GM12878 (cell line): ENCODE measurements at regions not wholly inside any gene's neighbourhood (a gene's known extent, or its start where the extent isn't known, plus 50 kb on each side); places are given as distances from the start of the nearest gene placed in this dataset.

Experiments
- ATAC-seq: fragments of 200-7000 bp; cut with Tn5 transposase; 3 replicates; pipeline ENCODE4 v1.9.1; 2020; ENCODE audit warnings: mild to moderate bottlenecking, moderate library complexity
- BruUV-seq: library from RNA; stranded (reverse); fragments of 400-500 nt; replicated peaks from 2 replicates; lab custom pipeline; 2021; lab: Mats Ljungman, UMichigan
- CTCF ChIA-PET: fragments of 300-600 bp; sonication (Branson Sonifier 250); formaldehyde crosslinking; extraction: SDS; loops from one replicate; lab custom pipeline; 2021; ENCODE audit warnings: inconsistent platforms; lab: Yijun Ruan, JAX
- POLR2A ChIA-PET: fragments of 350-600 bp; formaldehyde crosslinking; extraction: SDS; loops from one replicate; lab custom pipeline; 2021; ENCODE audit warnings: inconsistent platforms; lab: Charles Lee
- RAD21 ChIA-PET: fragments of 300-600 bp; sonication (Branson Sonifier 250); formaldehyde crosslinking; loops from one replicate; lab custom pipeline; 2023; ENCODE audit warnings: antibody characterized with exemption; ENCODE audit not compliant: unreplicated experiment; lab: Charles Lee
- SMC1A ChIA-PET: fragments of 300-600 bp; sonication (Branson Sonifier 250); formaldehyde crosslinking; loops from one replicate; lab custom pipeline; 2023; ENCODE audit not compliant: unreplicated experiment, uncharacterized antibody; lab: Charles Lee
- DNase-seq: peaks from one replicate; pipeline ENCODE4 v3.0.0-alpha.2; 2011; ENCODE audit warnings: low read depth, low spot score
- FAIRE-seq: peaks from 3 replicates; lab custom pipeline; 2011; peaks lifted over from hg19 to GRCh38; lab: Jason Lieb, UNC
- H2AFZ ChIP-seq: 2 replicates; pipeline ENCODE4 v1.6.0; 2011; ENCODE audit warnings: low read depth, low read length, control low read depth; ENCODE audit not compliant: control insufficient read depth
- H3K27ac ChIP-seq: 2 replicates; pipeline ENCODE4 v1.5.1; 2011; ENCODE audit warnings: control low read depth; ENCODE audit not compliant: control insufficient read depth, insufficient read depth
- H3K27me3 ChIP-seq, 2 experiments: replicated peaks in 1 of 2; 2 replicates each; pipeline versions ENCODE4 v1.6.0 to v1.6.1; 2011; ENCODE audit warnings: low read length in 1 of 2; ENCODE audit not compliant: control insufficient read depth in 2 of 2, insufficient read depth in 2 of 2
- H3K36me3 ChIP-seq, 2 experiments: 2 replicates each; pipeline ENCODE4 v1.5.1; 2011; ENCODE audit warnings: low read length in 1 of 2; ENCODE audit not compliant: control insufficient read depth in 2 of 2, insufficient read depth in 2 of 2
- H3K4me1 ChIP-seq: 2 replicates; pipeline ENCODE4 v1.6.1; 2011; ENCODE audit warnings: mild to moderate bottlenecking, low read length, moderate library complexity, mixed read lengths; ENCODE audit not compliant: control insufficient read depth, insufficient read depth
- H3K4me2 ChIP-seq: 2 replicates; pipeline ENCODE4 v1.6.0; 2011; ENCODE audit warnings: control low read depth; ENCODE audit not compliant: control insufficient read depth, insufficient read depth
- H3K4me3 ChIP-seq: fragments of 200-600 bp; sonication (generic); 2 replicates; pipeline ENCODE4 v1.5.1; 2016
- H3K79me2 ChIP-seq: 2 replicates; pipeline ENCODE4 v1.6.0; 2011; ENCODE audit warnings: low read length; ENCODE audit not compliant: control insufficient read depth, insufficient read depth
- H3K9ac ChIP-seq: 2 replicates; pipeline ENCODE4 v1.8.0; 2011; ENCODE audit warnings: low read length, control low read depth, mixed read lengths; ENCODE audit not compliant: control insufficient read depth, insufficient read depth
- H3K9me3 ChIP-seq: replicated peaks from 3 replicates; pipeline ENCODE4 v1.5.1; 2011; ENCODE audit warnings: mild to moderate bottlenecking, low read length; ENCODE audit not compliant: control insufficient read depth, insufficient read depth
- H4K20me1 ChIP-seq: 2 replicates; pipeline ENCODE4 v1.6.0; 2011; ENCODE audit not compliant: control insufficient read depth, insufficient read depth
- CBX5 ChIP-seq: sonication (generic); IDR thresholded peaks from 2 replicates; pipeline ENCODE4 v1.6.1; 2016; ENCODE audit warnings: low read depth, moderate library complexity, mild to moderate bottlenecking, inconsistent platforms
- CHD1 ChIP-seq: IDR thresholded peaks from 2 replicates; pipeline ENCODE4 v1.6.1; 2012; ENCODE audit warnings: low read depth, low read length, improper control_type of control experiment
- CREM ChIP-seq: IDR thresholded peaks from 2 replicates; pipeline ENCODE4 v1.6.1; 2014; ENCODE audit warnings: antibody characterized with exemption, low read depth
- DPF2 ChIP-seq: fragments of 450-650 bp; IDR thresholded peaks from 2 replicates; pipeline ENCODE4 v1.6.1; 2017; ENCODE audit warnings: mild to moderate bottlenecking
- EZH2 ChIP-seq: IDR thresholded peaks from 2 replicates; pipeline ENCODE4 v1.6.1; 2012; ENCODE audit warnings: low read depth, mild to moderate bottlenecking, control low read depth, inconsistent platforms, low read length, borderline replicate concordance; ENCODE audit not compliant: control insufficient read depth
- FOXK2 ChIP-seq: fragments of 450-650 bp; IDR thresholded peaks from 2 replicates; pipeline ENCODE4 v1.6.1; 2017; ENCODE audit warnings: mild to moderate bottlenecking, moderate library complexity
- KLF5 ChIP-seq: fragments of 450-650 bp; IDR thresholded peaks from 2 replicates; pipeline ENCODE4 v1.6.1; 2014; ENCODE audit warnings: mild to moderate bottlenecking; ENCODE audit not compliant: partially characterized antibody
- MEF2A ChIP-seq: IDR thresholded peaks from 2 replicates; pipeline ENCODE4 v1.6.1; 2011; ENCODE audit warnings: low read depth, mild to moderate bottlenecking, low read length, moderate library complexity; ENCODE audit not compliant: insufficient read depth
- PML ChIP-seq: IDR thresholded peaks from 2 replicates; pipeline ENCODE4 v1.6.1; 2012; ENCODE audit warnings: low read length, inconsistent platforms
- RBBP5 ChIP-seq: fragments of 200-600 bp; sonication (generic); conservative IDR thresholded peaks from 2 replicates; pipeline ENCODE4 v1.6.1; 2016
- STAT1 ChIP-seq: fragments of 450-650 bp; conservative IDR thresholded peaks from 2 replicates; pipeline ENCODE4 v1.6.1; 2014; ENCODE audit warnings: antibody characterized with exemption, mild to moderate bottlenecking
- STAT3 ChIP-seq: IDR thresholded peaks from 2 replicates; pipeline ENCODE4 v1.6.1; 2011; ENCODE audit warnings: low read depth, low read length, improper control_type of control experiment
- SUPT20H ChIP-seq: IDR thresholded peaks from 2 replicates; pipeline ENCODE4 v1.6.1; 2011; ENCODE audit warnings: low read depth, mild to moderate bottlenecking, low read length, moderate library complexity, borderline replicate concordance; ENCODE audit not compliant: control insufficient read depth
- TARDBP ChIP-seq: IDR thresholded peaks from 2 replicates; pipeline ENCODE4 v1.6.1; 2016; ENCODE audit warnings: borderline replicate concordance
- TBL1XR1 ChIP-seq: IDR thresholded peaks from 2 replicates; pipeline ENCODE4 v1.6.1; 2012; ENCODE audit warnings: low read depth, low read length, improper control_type of control experiment
- ZBTB33 ChIP-seq: fragments of 450-650 bp; IDR thresholded peaks from 2 replicates; pipeline ENCODE4 v1.6.1; 2017; ENCODE audit warnings: mild to moderate bottlenecking
- WGBS: methylation state at CpG from one replicate; pipeline ENCODE4 v1.1.6; 2016; ENCODE audit warnings: low lambda C conversion rate; ENCODE audit not compliant: insufficient replicate concordance, insufficient coverage; ENCODE audit errors: missing lambda C conversion rate; 5-methylcytosine and 5-hydroxymethylcytosine counted together
- in situ Hi-C: fragments of 300-500 bp; cut with MboI; formaldehyde crosslinking; loops from 9 replicates; pipeline ENCODE4 v1.14.3; 2018; ENCODE audit warnings: mixed read lengths
- intact Hi-C: fragments of 100-400 bp; cut with micrococcal nuclease; formaldehyde crosslinking; loops from one replicate; pipeline ENCODE4 v1.14.2; 2022; ENCODE audit not compliant: unreplicated experiment
- TF ChIP-seq, protein P1 (sequence below): IDR thresholded peaks from 2 replicates; pipeline ENCODE4 v1.6.1; 2011; ENCODE audit warnings: low read depth, mild to moderate bottlenecking, low read length, moderate library complexity, borderline replicate concordance; ENCODE audit errors: extremely low read depth
- TF ChIP-seq, protein P2 (sequence below): fragments of 150-350 bp; IDR thresholded peaks from 2 replicates; pipeline ENCODE4 v1.6.1; 2014; ENCODE audit warnings: mild to moderate bottlenecking, low read depth, low read length
- TF ChIP-seq, protein P3 (sequence below): fragments of 450-650 bp; formaldehyde crosslinking; IDR thresholded peaks from 2 replicates; pipeline ENCODE4 v1.5.0; 2022; ENCODE audit warnings: mild to moderate bottlenecking, missing genetic modification characterization

DNA sequence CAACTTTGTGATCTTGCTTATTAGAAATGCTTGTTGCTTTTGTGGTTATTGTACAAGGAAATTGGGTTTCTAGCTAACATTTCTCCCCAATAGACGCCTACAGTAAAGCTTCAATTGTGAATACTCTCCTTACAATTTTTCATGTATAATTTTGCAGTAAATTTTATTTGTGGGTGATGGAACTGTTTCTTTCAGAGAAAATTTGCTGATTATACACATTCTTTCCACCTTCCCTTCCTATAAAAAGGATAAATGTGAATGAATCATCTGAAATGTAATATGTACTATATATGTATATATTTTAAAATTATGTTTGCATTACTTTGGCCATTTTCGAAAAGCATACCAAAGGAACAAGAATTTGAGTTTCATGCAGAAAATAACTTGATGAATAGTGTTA is 162.7 kb upstream of the CRBN start:
- Histone ChIP-seq H3K4me2 (no peak overlapping the region), H3K9ac (no peak overlapping the region), H3K4me1 (no peaks in the 10 kb centered on the region), H3K36me3 (no peaks in the 10 kb centered on the region), H4K20me1 (no peaks in the 10 kb centered on the region), H3K27ac (no peak overlapping the region), H2AFZ (no peak overlapping the region), H3K4me3 (no peak overlapping the region)
- no peak for FAIRE-seq
- ChIA-PET RAD21 (no interaction called here), CTCF (no interaction called here), POLR2A (no interaction called here)
- no peak for ATAC-seq
- BruUV-seq: no TSS peak
- intact Hi-C loops: no loop called here
- no peak for TF ChIP-seq STAT1
- TF ChIP-seq MEF2A: no peak
- TF ChIP-seq EZH2: no peak
- TF ChIP-seq CBX5: no peak
- no peak for TF ChIP-seq CREM
- TF ChIP-seq, protein P1, sequence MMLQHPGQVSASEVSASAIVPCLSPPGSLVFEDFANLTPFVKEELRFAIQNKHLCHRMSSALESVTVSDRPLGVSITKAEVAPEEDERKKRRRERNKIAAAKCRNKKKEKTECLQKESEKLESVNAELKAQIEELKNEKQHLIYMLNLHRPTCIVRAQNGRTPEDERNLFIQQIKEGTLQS: no peak
- no peak for TF ChIP-seq ZBTB33
- TF ChIP-seq, protein P2, sequence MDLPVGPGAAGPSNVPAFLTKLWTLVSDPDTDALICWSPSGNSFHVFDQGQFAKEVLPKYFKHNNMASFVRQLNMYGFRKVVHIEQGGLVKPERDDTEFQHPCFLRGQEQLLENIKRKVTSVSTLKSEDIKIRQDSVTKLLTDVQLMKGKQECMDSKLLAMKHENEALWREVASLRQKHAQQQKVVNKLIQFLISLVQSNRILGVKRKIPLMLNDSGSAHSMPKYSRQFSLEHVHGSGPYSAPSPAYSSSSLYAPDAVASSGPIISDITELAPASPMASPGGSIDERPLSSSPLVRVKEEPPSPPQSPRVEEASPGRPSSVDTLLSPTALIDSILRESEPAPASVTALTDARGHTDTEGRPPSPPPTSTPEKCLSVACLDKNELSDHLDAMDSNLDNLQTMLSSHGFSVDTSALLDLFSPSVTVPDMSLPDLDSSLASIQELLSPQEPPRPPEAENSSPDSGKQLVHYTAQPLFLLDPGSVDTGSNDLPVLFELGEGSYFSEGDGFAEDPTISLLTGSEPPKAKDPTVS: no peak
- TF ChIP-seq RBBP5: no peak
- no peak for TF ChIP-seq TARDBP
- no peak for TF ChIP-seq PML
- no peak for TF ChIP-seq FOXK2
- no peak for TF ChIP-seq STAT3
- TF ChIP-seq KLF5: no peak
- no peak for TF ChIP-seq DPF2
- TF ChIP-seq, protein P3, sequence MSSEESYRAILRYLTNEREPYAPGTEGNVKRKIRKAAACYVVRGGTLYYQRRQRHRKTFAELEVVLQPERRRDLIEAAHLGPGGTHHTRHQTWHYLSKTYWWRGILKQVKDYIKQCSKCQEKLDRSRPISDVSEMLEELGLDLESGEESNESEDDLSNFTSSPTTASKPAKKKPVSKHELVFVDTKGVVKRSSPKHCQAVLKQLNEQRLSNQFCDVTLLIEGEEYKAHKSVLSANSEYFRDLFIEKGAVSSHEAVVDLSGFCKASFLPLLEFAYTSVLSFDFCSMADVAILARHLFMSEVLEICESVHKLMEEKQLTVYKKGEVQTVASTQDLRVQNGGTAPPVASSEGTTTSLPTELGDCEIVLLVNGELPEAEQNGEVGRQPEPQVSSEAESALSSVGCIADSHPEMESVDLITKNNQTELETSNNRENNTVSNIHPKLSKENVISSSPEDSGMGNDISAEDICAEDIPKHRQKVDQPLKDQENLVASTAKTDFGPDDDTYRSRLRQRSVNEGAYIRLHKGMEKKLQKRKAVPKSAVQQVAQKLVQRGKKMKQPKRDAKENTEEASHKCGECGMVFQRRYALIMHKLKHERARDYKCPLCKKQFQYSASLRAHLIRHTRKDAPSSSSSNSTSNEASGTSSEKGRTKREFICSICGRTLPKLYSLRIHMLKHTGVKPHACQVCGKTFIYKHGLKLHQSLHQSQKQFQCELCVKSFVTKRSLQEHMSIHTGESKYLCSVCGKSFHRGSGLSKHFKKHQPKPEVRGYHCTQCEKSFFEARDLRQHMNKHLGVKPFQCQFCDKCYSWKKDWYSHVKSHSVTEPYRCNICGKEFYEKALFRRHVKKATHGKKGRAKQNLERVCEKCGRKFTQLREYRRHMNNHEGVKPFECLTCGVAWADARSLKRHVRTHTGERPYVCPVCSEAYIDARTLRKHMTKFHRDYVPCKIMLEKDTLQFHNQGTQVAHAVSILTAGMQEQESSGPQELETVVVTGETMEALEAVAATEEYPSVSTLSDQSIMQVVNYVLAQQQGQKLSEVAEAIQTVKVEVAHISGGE (CRISPR knock-in tag): no peak
- no peak for TF ChIP-seq TBL1XR1
- TF ChIP-seq CHD1: no peak
- TF ChIP-seq SUPT20H: no peak
- TF ChIP-seq, all 136 proteins: peak for 0
- Histone ChIP-seq H3K27me3 (no peaks in the 10 kb centered on the region), H3K79me2 (no peaks in the 10 kb centered on the region), H3K9me3 (no peaks in the 10 kb centered on the region)
- in situ Hi-C loops: no loop called here
- WGBS: 0% methylated on average over 2 of the region's 2 CpGs
- SMC1A ChIA-PET: no interaction called here
- no peak for DNase-seq
